CD4-positive, alpha-beta memory T cell (primary cell): ENCODE measurements at regions not wholly inside any gene's neighbourhood (a gene's known extent, or its start where the extent isn't known, plus 50 kb on each side); places are given as distances from the start of the nearest gene placed in this dataset.

Experiments
- CTCF ChIA-PET: fragments of 350-600 bp; sonication (Branson Sonifier 250); formaldehyde crosslinking; loops from one replicate; lab custom pipeline; 2021; ENCODE audit warnings: inconsistent platforms; ENCODE audit not compliant: partially characterized antibody; lab: Charles Lee
- POLR2A ChIA-PET: fragments of 350-600 bp; sonication (Branson Sonifier 250); formaldehyde crosslinking; loops from one replicate; lab custom pipeline; 2021; ENCODE audit not compliant: partially characterized antibody; lab: Charles Lee
- DNase-seq, 5 donors: peaks; one replicate each; pipeline versions ENCODE4 v3.0.0 to v3.0.0-alpha.2; 2020 to 2022; ENCODE audit warnings: mixed read lengths in 1 of 5
- H3K27ac ChIP-seq: one replicate; pipeline ENCODE4 v1.7.0; 2013; ENCODE audit warnings: low read depth, low read length
- H3K27me3 ChIP-seq: 2 replicates; pipeline ENCODE4 v1.7.0; 2013; ENCODE audit warnings: mild to moderate bottlenecking, low read length, moderate library complexity; ENCODE audit not compliant: insufficient read depth
- H3K36me3 ChIP-seq: 2 replicates; pipeline ENCODE4 v1.7.0; 2013; ENCODE audit warnings: mild to moderate bottlenecking, low read length, moderate library complexity; ENCODE audit not compliant: insufficient read depth
- H3K4me1 ChIP-seq: 2 replicates; pipeline ENCODE4 v1.7.0; 2013; ENCODE audit warnings: mild to moderate bottlenecking, low read length, moderate library complexity; ENCODE audit not compliant: insufficient read depth
- H3K4me3 ChIP-seq, 2 donors: one replicate each; pipeline ENCODE4 v1.7.0; 2013; ENCODE audit warnings: low read length in 2 of 2, mild to moderate bottlenecking in 1 of 2
- H3K9me3 ChIP-seq, 2 donors: one replicate each; pipeline ENCODE4 v1.7.0; 2013; ENCODE audit warnings: low read length in 2 of 2, control low read depth in 1 of 2; ENCODE audit not compliant: control insufficient read depth in 1 of 2
- H3K27ac Mint-ChIP-seq, 7 donors: one replicate each; pipeline ENCODE4 v1.8.0; 2020 to 2021; ENCODE audit warnings: mixed read lengths in 7 of 7, mild to moderate bottlenecking in 6 of 7, inconsistent platforms in 3 of 7, moderate library complexity in 3 of 7
- H3K27me3 Mint-ChIP-seq, 2 donors: one replicate each; pipeline ENCODE4 v1.8.0; 2020 to 2021; ENCODE audit warnings: mixed read lengths in 2 of 2
- H3K36me3 Mint-ChIP-seq, 2 donors: one replicate each; pipeline ENCODE4 v1.8.0; 2020 to 2021; ENCODE audit warnings: mixed read lengths in 2 of 2, inconsistent platforms in 1 of 2, mild to moderate bottlenecking in 1 of 2
- H3K4me1 Mint-ChIP-seq, 4 donors: one replicate each; pipeline ENCODE4 v1.8.0; 2020 to 2021; ENCODE audit warnings: mixed read lengths in 4 of 4, mild to moderate bottlenecking in 1 of 4
- H3K4me3 Mint-ChIP-seq, 8 donors: one replicate each; pipeline ENCODE4 v1.8.0; 2020 to 2021; ENCODE audit warnings: mixed read lengths in 8 of 8, mild to moderate bottlenecking in 7 of 8, moderate library complexity in 6 of 8, inconsistent platforms in 3 of 8
- H3K9me3 Mint-ChIP-seq, 8 donors: one replicate each; pipeline ENCODE4 v1.8.0; 2020 to 2021; ENCODE audit warnings: mixed read lengths in 8 of 8, mild to moderate bottlenecking in 5 of 8, inconsistent platforms in 3 of 8, moderate library complexity in 1 of 8
- intact Hi-C: fragments of 100-400 bp; cut with micrococcal nuclease; formaldehyde crosslinking; loops from one replicate; pipeline ENCODE4 v1.15.1; 2023

GRCh38 chr18:72652990-72653593 is 109.0 kb upstream of the CBLN2 start:
- no peaks in the 10 kb centered on the region for H3K9me3 ChIP-seq
- H3K27me3 ChIP-seq, result no peaks in the 10 kb centered on the region
- Mint-ChIP-seq H3K27ac (no peak overlapping the region), H3K4me3 (no peak overlapping the region), H3K27me3 (no peaks in the 10 kb centered on the region), H3K4me1 (no peaks in the 10 kb centered on the region), H3K36me3 (no peaks in the 10 kb centered on the region), H3K9me3 (peaks cover 0 to 7% (median 1%) of the 10 kb centered on the region in 8 donors)
- no peaks in the 10 kb centered on the region for H3K4me1 ChIP-seq
- no peak overlapping the region for H3K27ac ChIP-seq
- no peak overlapping the region for H3K4me3 ChIP-seq
- H3K36me3 ChIP-seq, result no peaks in the 10 kb centered on the region
- intact Hi-C loops, result no loop called here
- CTCF ChIA-PET, result no interaction called here
- POLR2A ChIA-PET, result no interaction called here
- peak in 2 of 5 donors; percentile 2 to 4 for DNase-seq

- CTCF ChIA-PET, result no interaction called here
- H3K27me3 ChIP-seq, result no peaks in the 10 kb centered on the region
- H3K27me3 Mint-ChIP-seq, result no peaks in the 10 kb centered on the region
- no peaks in the 10 kb centered on the region for H3K4me1 Mint-ChIP-seq
- no peak overlapping the region for H3K27ac ChIP-seq
- POLR2A ChIA-PET, result no interaction called here
- no peak overlapping the region for H3K4me3 ChIP-seq
- no peak overlapping the region for H3K27ac Mint-ChIP-seq
- no peaks in the 10 kb centered on the region for H3K9me3 ChIP-seq
- no peak for DNase-seq
- H3K9me3 Mint-ChIP-seq, result peaks cover 0 to 10% (median 1%) of the 10 kb centered on the region in 8 donors
- H3K4me3 Mint-ChIP-seq, result no peak overlapping the region
- intact Hi-C loops, result no loop called here
- no peaks in the 10 kb centered on the region for H3K4me1 ChIP-seq
- no peaks in the 10 kb centered on the region for H3K36me3 Mint-ChIP-seq
- no peaks in the 10 kb centered on the region for H3K36me3 ChIP-seq
Measured at GRCh38 chr18:72651033-72651432, 106.9 kb upstream of the CBLN2 start.

DNA sequence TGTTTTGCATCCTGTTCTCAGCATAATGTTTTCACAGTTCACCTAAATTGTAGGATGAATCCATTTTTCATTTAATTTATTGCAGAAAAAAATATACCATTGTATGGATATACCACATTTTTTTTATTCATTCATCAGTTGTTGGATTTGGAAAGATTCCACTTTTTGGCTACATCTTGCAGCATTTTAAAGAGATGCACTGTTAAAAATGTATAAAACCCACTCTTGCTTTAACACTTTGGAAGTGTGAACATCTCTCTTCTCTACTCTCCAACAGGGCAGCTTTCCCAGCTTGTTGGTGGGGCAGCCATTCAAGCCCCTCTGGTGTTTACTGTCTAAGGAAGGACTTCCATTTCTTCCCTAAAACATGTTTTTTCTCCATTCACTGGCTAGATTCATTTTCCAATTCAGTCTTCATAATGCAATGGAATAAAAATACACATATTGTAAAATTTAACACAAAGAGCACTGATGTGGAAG is 104.4 kb upstream of the CBLN2 start:
- no peak overlapping the region for H3K4me3 Mint-ChIP-seq
- no peaks in the 10 kb centered on the region for H3K36me3 ChIP-seq
- no peak overlapping the region for H3K27ac ChIP-seq
- no peak overlapping the region for H3K27ac Mint-ChIP-seq
- H3K9me3 ChIP-seq, result no peaks in the 10 kb centered on the region
- no peaks in the 10 kb centered on the region for H3K27me3 ChIP-seq
- ChIA-PET POLR2A (no interaction called here), CTCF (no interaction called here)
- no peak for DNase-seq
- H3K4me3 ChIP-seq, result no peak overlapping the region
- no peaks in the 10 kb centered on the region for H3K27me3 Mint-ChIP-seq
- no peaks in the 10 kb centered on the region for H3K4me1 ChIP-seq
- H3K9me3 Mint-ChIP-seq, result peaks cover 0 to 10% (median 4%) of the 10 kb centered on the region in 8 donors
- no peaks in the 10 kb centered on the region for H3K36me3 Mint-ChIP-seq
- intact Hi-C loops, result no loop called here
- H3K4me1 Mint-ChIP-seq, result no peaks in the 10 kb centered on the region

- intact Hi-C loops, result no loop called here
- Histone ChIP-seq H3K27ac (no peak overlapping the region), H3K4me1 (no peaks in the 10 kb centered on the region), H3K9me3 (no peaks in the 10 kb centered on the region), H3K27me3 (no peaks in the 10 kb centered on the region), H3K36me3 (no peaks in the 10 kb centered on the region), H3K4me3 (no peak overlapping the region)
- Mint-ChIP-seq H3K9me3 (peaks cover 0 to 10% (median 4%) of the 10 kb centered on the region in 8 donors), H3K4me1 (no peaks in the 10 kb centered on the region), H3K36me3 (no peaks in the 10 kb centered on the region), H3K27me3 (no peaks in the 10 kb centered on the region), H3K27ac (no peak overlapping the region), H3K4me3 (no peak overlapping the region)
- POLR2A ChIA-PET, result no interaction called here
- CTCF ChIA-PET, result no interaction called here
- DNase-seq, result no peak
Measured at GRCh38 chr18:72648079-72648478, 103.9 kb upstream of the CBLN2 start.

DNA sequence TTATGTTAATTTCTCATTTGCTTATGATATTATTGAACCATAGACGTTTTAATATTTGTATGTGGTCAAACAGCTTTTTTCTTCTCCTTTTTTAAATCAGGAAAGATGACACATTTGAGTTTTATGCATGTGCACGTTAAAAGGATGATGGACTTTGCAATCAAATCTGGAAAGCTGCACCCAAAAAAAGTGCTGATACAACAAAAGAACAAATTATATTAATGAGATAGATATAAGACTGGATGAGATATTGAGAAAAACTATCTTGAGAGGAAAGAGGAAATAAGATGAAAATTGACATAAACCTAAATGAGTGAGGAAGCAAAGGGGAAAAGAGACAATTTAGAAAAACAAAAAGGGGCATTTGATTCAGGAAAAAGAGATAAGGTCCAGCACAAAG is 96.4 kb upstream of the CBLN2 start:
- Histone ChIP-seq H3K27me3 (no peaks in the 10 kb centered on the region), H3K27ac (no peak overlapping the region), H3K4me3 (no peak overlapping the region), H3K36me3 (no peaks in the 10 kb centered on the region), H3K4me1 (no peaks in the 10 kb centered on the region), H3K9me3 (no peaks in the 10 kb centered on the region)
- Mint-ChIP-seq H3K36me3 (no peaks in the 10 kb centered on the region), H3K27ac (no peak overlapping the region), H3K4me1 (peaks cover 0 to 5% (median under 1%) of the 10 kb centered on the region in 4 donors), H3K9me3 (peaks cover 4 to 8% (median 6%) of the 10 kb centered on the region in 8 donors), H3K4me3 (peak overlapping the region in 1 of 8 donors; percentile 1), H3K27me3 (no peaks in the 10 kb centered on the region)
- DNase-seq, result no peak
- intact Hi-C loops, result no loop called here
- POLR2A ChIA-PET, result no interaction called here
- CTCF ChIA-PET, result no interaction called here

DNA sequence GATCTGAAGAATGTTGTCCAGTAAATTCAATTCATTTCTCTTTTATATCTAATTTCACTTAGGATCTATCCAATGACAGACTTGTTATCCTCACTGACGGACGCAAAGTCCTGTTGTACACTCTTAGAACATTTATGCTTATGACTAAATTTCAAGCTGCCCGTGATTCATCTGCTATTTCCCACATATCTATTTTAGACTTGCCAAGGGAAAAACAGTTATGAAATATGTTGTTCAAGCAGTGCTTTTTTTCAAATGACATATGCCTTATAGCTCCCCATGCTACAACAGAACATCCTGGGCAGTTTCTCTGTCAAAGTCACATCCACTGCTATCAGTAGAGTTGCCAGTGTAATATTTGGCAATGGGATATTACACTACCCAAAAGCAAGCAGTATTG is 94.2 kb upstream of the CBLN2 start:
- H3K4me3 ChIP-seq, result no peak overlapping the region
- intact Hi-C loops, result no loop called here
- Mint-ChIP-seq H3K27me3 (no peaks in the 10 kb centered on the region), H3K9me3 (peaks cover 0 to 8% (median 4%) of the 10 kb centered on the region in 8 donors), H3K27ac (no peak overlapping the region), H3K4me1 (peaks cover 0 to 5% (median under 1%) of the 10 kb centered on the region in 4 donors), H3K36me3 (no peaks in the 10 kb centered on the region), H3K4me3 (no peak overlapping the region)
- H3K4me1 ChIP-seq, result no peaks in the 10 kb centered on the region
- H3K27me3 ChIP-seq, result no peaks in the 10 kb centered on the region
- no peaks in the 10 kb centered on the region for H3K9me3 ChIP-seq
- ChIA-PET CTCF (no interaction called here), POLR2A (no interaction called here)
- H3K36me3 ChIP-seq, result no peaks in the 10 kb centered on the region
- H3K27ac ChIP-seq, result no peak overlapping the region
- no peak for DNase-seq

DNA sequence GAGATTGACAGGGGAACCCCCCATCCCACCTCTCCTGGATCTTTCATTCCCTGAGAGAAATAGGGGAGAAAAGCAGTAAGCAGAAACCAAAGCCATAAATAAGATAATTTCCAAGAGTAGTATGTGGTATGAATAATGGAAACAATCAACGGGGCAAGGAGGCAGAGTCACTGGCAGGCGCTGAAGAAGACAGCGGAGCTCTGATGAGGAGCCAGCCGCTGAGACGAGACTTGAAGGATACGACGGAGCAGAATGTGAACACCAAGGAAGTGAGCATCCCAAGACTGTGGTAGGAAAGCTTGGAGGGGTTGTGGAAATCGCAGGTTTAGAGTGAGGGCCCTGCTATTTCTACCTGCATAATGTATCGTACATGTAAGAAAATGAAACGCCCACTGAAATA is 93.6 kb upstream of the CBLN2 start:
- H3K4me1 Mint-ChIP-seq, result peaks cover 0 to 5% (median under 1%) of the 10 kb centered on the region in 4 donors
- no peaks in the 10 kb centered on the region for H3K27me3 Mint-ChIP-seq
- Histone ChIP-seq H3K27ac (no peak overlapping the region), H3K4me1 (no peaks in the 10 kb centered on the region), H3K36me3 (no peaks in the 10 kb centered on the region), H3K4me3 (no peak overlapping the region), H3K9me3 (no peaks in the 10 kb centered on the region), H3K27me3 (no peaks in the 10 kb centered on the region)
- intact Hi-C loops, result no loop called here
- no peaks in the 10 kb centered on the region for H3K36me3 Mint-ChIP-seq
- CTCF ChIA-PET, result no interaction called here
- H3K9me3 Mint-ChIP-seq, result peaks cover 0 to 7% (median 4%) of the 10 kb centered on the region in 8 donors
- DNase-seq, result no peak
- H3K4me3 Mint-ChIP-seq, result no peak overlapping the region
- POLR2A ChIA-PET, result no interaction called here
- peak overlapping the region in 1 of 7 donors; percentile 58 for H3K27ac Mint-ChIP-seq
